K562 (cell line): ENCODE measurements at regions not wholly inside any gene's neighbourhood (a gene's known extent, or its start where the extent isn't known, plus 50 kb on each side); places are given as distances from the start of the nearest gene placed in this dataset.

Source experiments
- ATAC-seq: fragments of 200-7000 bp; cut with Tn5 transposase; 3 replicates; pipeline ENCODE4 v1.9.1; 2020; ENCODE audit warnings: moderate library complexity
- BruUV-seq: library from RNA; stranded (reverse); fragments of 400-500 nt; replicated peaks from 2 replicates; lab custom pipeline; 2021; lab: Mats Ljungman, UMichigan
- CTCF ChIA-PET: fragments of 300-600 bp; formaldehyde crosslinking; extraction: SDS; loops from one replicate; lab custom pipeline; 2021; ENCODE audit warnings: low intra/inter-chr PET ratio; lab: Yijun Ruan, JAX
- POLR2A ChIA-PET: fragments of 300-600, 350-650 bp; sonication (Branson Sonifier 250); formaldehyde crosslinking; extraction: SDS; loops from one replicate; lab custom pipeline; 2021; ENCODE audit warnings: antibody characterized with exemption, inconsistent platforms; lab: Yijun Ruan, JAX
- DNase-seq, 4 experiments: peaks; one replicate each; pipeline versions ENCODE4 v3.0.0 to v3.0.0-alpha.2; 2011 to 2018; ENCODE audit warnings: low spot score in 3 of 4, mixed read lengths in 3 of 4; ENCODE audit errors: extremely low read depth in 1 of 4
- FAIRE-seq: peaks from 2 replicates; lab custom pipeline; 2011; peaks lifted over from hg19 to GRCh38; lab: Jason Lieb, UNC
- H2AFZ ChIP-seq: 2 replicates; pipeline ENCODE4 v1.6.0; 2011; ENCODE audit warnings: low read depth, low read length, control low read depth, inconsistent platforms
- H3K27ac ChIP-seq: fragments of 200-600 bp; 3 replicates; pipeline ENCODE4 v1.8.0; 2011; ENCODE audit warnings: low read depth, mild to moderate bottlenecking, control low read depth, inconsistent platforms, low read length, moderate library complexity, mixed read lengths; ENCODE audit errors: extremely low read depth
- H3K27me3 ChIP-seq, 2 experiments: fragments of 300-600 bp in 1 of 2; 2 replicates in 1 of 2; 3 replicates in 1 of 2; pipeline versions ENCODE4 v1.6.0 to v1.8.0; 2011; ENCODE audit warnings: inconsistent platforms in 2 of 2, low read length in 2 of 2, mild to moderate bottlenecking in 1 of 2, mixed read lengths in 1 of 2, moderate library complexity in 1 of 2; ENCODE audit not compliant: control insufficient read depth in 2 of 2, insufficient read depth in 2 of 2
- H3K36me3 ChIP-seq: fragments of 300-600 bp; 3 replicates; pipeline ENCODE4 v1.8.0; 2011; ENCODE audit warnings: mild to moderate bottlenecking, low read length, inconsistent platforms; ENCODE audit not compliant: control insufficient read depth, insufficient read depth
- H3K4me1 ChIP-seq, 2 experiments: fragments of 200-600 bp in 1 of 2; replicated peaks in 1 of 2; 2 replicates in 1 of 2; 3 replicates in 1 of 2; pipeline versions ENCODE4 v1.5.1 to v1.8.0; 2011; ENCODE audit warnings: inconsistent platforms in 2 of 2, low read length in 2 of 2, mild to moderate bottlenecking in 1 of 2, mixed read lengths in 1 of 2, moderate library complexity in 1 of 2; ENCODE audit not compliant: control insufficient read depth in 2 of 2, insufficient read depth in 2 of 2
- H3K4me2 ChIP-seq: 2 replicates; pipeline ENCODE4 v1.6.1; 2011; ENCODE audit warnings: low read length, control low read depth, inconsistent platforms, mixed read lengths; ENCODE audit not compliant: insufficient read depth
- H3K4me3 ChIP-seq: fragments of 200-600 bp; sonication (generic), shearing (Covaris generic); 2 replicates; pipeline ENCODE4 v1.5.1; 2016; ENCODE audit warnings: control low read depth, inconsistent platforms
- H3K79me2 ChIP-seq: fragments of 200-600 bp; 3 replicates; pipeline ENCODE4 v1.8.0; 2011; ENCODE audit warnings: low read length, inconsistent platforms; ENCODE audit not compliant: control insufficient read depth, insufficient read depth
- H3K9ac ChIP-seq, 2 experiments: 2 replicates each; pipeline versions ENCODE4 v1.6.0 to v1.6.1; 2011; ENCODE audit warnings: low read depth in 2 of 2, low read length in 2 of 2, control low read depth in 1 of 2, inconsistent platforms in 1 of 2, mild to moderate bottlenecking in 1 of 2, mixed read lengths in 1 of 2; ENCODE audit not compliant: insufficient read depth in 1 of 2
- H3K9me1 ChIP-seq: one replicate; pipeline ENCODE4 v1.6.0; 2011; ENCODE audit warnings: inconsistent platforms, mild to moderate bottlenecking, low read length, moderate library complexity; ENCODE audit not compliant: control insufficient read depth, insufficient read depth
- H3K9me3 ChIP-seq: replicated peaks from 2 replicates; pipeline ENCODE4 v1.5.1; 2011; ENCODE audit warnings: low read depth, low read length, inconsistent platforms; ENCODE audit not compliant: control insufficient read depth, insufficient read depth
- H4K20me1 ChIP-seq: replicated peaks from 2 replicates; pipeline ENCODE4 v1.6.1; 2011; ENCODE audit warnings: low read length, inconsistent platforms, mixed read lengths; ENCODE audit not compliant: control insufficient read depth, insufficient read depth
- DMBX1 ChIP-seq: fragments of 250-450 bp; sonication (Bioruptor Pico); IDR thresholded peaks from 2 replicates; pipeline ENCODE4 v1.8.0; 2022; ENCODE audit warnings: inconsistent platforms, mild to moderate bottlenecking, moderate library complexity, borderline replicate concordance
- IFI16 ChIP-seq: fragments of 250-450 bp; sonication (Bioruptor Pico); IDR thresholded peaks from 2 replicates; pipeline ENCODE4 v2.1.2; 2022; ENCODE audit warnings: mild to moderate bottlenecking, inconsistent platforms
- MYNN ChIP-seq, 2 experiments: sonication (generic); formaldehyde crosslinking in 1 of 2; IDR thresholded peaks; 2 replicates each; pipeline versions ENCODE4 v1.5.0 to v1.6.1; 2016 to 2020; ENCODE audit warnings: antibody characterized with exemption in 1 of 2, missing genetic modification reagents in 1 of 2
- POLR2AphosphoS2 ChIP-seq: IDR thresholded peaks from 2 replicates; pipeline ENCODE4 v1.6.1; 2012; ENCODE audit warnings: low read length, improper control_type of control experiment
- WGBS: fragments of 100-300 bp; shearing (Covaris generic); methylation state at CpG from one replicate; pipeline ENCODE4 v1.1.6; 2016; ENCODE audit warnings: low coverage, mixed read lengths; ENCODE audit not compliant: insufficient coverage; ENCODE audit errors: missing lambda C conversion rate; 5-methylcytosine and 5-hydroxymethylcytosine counted together
- in situ Hi-C: fragments of 300-500 bp; cut with MboI; formaldehyde crosslinking; loops from 4 replicates; pipeline ENCODE4 v1.15.0; 2018; ENCODE audit warnings: inconsistent platforms, mixed read lengths
- intact Hi-C: fragments of 100-400 bp; cut with micrococcal nuclease; formaldehyde crosslinking; loops from 2 replicates; pipeline ENCODE4 v1.14.2; 2022
- TF ChIP-seq, protein P1 (sequence below), 2 experiments: fragments of 450-650 bp; formaldehyde crosslinking in 1 of 2; IDR thresholded peaks; 2 replicates each; pipeline versions ENCODE4 v1.4.0 to v1.6.1; 2014 to 2020; ENCODE audit warnings: mild to moderate bottlenecking in 2 of 2, borderline replicate concordance in 1 of 2, low read depth in 1 of 2

DNA sequence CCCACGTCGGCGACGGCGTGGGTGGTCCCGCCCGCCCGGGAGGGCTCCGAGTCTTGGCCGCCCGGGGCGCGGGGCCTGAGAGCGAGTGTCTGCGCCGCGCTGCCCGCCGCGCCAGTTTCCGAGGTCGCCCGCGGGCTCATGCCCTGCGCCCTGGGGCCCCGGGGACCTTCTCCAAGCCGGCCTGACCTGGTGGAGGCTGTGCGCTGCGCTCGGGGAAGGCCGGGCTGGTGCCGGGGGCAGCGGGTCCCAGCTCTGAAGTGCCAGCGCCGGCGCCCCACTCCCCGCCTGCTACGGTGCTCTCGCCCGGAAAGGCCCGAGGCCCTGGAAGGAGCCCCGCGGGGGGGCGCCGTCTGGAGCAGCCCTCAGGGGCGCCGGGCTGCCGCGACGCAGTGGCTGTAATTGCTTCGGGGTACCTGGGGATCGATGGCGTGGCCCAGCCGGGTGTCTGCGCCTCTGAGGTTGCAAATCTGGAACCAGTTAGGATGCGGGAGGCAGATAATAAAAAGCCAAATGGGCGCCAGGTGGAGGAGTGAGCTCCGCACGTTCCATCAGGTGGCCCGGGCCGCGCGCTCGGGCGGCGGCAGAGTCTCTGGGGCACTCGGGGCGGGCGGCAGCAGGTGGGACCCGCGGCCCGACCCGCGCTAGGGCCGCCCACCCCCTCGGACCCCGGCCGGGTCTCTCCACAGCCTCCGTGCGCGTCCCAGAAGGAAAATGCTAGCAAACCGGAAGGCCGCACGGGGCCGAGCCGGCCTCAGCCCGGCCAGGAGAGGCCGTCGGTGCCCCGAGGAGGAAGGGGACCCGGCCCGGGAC is 102.3 kb upstream of the DIO3 start:
- H3K4me2 ChIP-seq: no peak overlapping the region
- no peak overlapping the region for H3K9ac ChIP-seq
- no TSS peak for BruUV-seq
- in situ Hi-C loops: no loop called here
- H4K20me1 ChIP-seq: no peaks in the 10 kb centered on the region
- ChIA-PET POLR2A (no interaction called here), CTCF (no interaction called here)
- no peak for FAIRE-seq
- H3K27ac ChIP-seq: no peak overlapping the region
- H3K79me2 ChIP-seq: no peaks in the 10 kb centered on the region
- no peaks in the 10 kb centered on the region for H3K36me3 ChIP-seq
- no peak for ATAC-seq
- H3K9me1 ChIP-seq: no peaks in the 10 kb centered on the region
- WGBS: 26% methylated on average over 18 of the region's 92 CpGs
- no peak for DNase-seq
- intact Hi-C loops: no loop called here
- H3K27me3 ChIP-seq: peaks cover 6 to 43% of the 10 kb centered on the region in 2 experiments; a peak in 3 of 5 replicates
- TF ChIP-seq, protein P1, sequence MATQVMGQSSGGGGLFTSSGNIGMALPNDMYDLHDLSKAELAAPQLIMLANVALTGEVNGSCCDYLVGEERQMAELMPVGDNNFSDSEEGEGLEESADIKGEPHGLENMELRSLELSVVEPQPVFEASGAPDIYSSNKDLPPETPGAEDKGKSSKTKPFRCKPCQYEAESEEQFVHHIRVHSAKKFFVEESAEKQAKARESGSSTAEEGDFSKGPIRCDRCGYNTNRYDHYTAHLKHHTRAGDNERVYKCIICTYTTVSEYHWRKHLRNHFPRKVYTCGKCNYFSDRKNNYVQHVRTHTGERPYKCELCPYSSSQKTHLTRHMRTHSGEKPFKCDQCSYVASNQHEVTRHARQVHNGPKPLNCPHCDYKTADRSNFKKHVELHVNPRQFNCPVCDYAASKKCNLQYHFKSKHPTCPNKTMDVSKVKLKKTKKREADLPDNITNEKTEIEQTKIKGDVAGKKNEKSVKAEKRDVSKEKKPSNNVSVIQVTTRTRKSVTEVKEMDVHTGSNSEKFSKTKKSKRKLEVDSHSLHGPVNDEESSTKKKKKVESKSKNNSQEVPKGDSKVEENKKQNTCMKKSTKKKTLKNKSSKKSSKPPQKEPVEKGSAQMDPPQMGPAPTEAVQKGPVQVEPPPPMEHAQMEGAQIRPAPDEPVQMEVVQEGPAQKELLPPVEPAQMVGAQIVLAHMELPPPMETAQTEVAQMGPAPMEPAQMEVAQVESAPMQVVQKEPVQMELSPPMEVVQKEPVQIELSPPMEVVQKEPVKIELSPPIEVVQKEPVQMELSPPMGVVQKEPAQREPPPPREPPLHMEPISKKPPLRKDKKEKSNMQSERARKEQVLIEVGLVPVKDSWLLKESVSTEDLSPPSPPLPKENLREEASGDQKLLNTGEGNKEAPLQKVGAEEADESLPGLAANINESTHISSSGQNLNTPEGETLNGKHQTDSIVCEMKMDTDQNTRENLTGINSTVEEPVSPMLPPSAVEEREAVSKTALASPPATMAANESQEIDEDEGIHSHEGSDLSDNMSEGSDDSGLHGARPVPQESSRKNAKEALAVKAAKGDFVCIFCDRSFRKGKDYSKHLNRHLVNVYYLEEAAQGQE (IDR thresholded peaks at IDR 0.05; ENCODE audit: borderline replicate concordance): no peak
- TF ChIP-seq, protein P1 (CRISPR knock-in tag; IDR thresholded peaks at IDR 0.05; ENCODE audit: low read depth): no peak
- TF ChIP-seq DMBX1 (no peak), MYNN (IDR thresholded peaks at IDR 0.05) (no peak), MYNN (CRISPR knock-in tag; IDR thresholded peaks at IDR 0.05) (no peak), IFI16 (CRISPR knock-in tag) (no peak), POLR2AphosphoS2 (no peak)
- H2AFZ ChIP-seq: no peak overlapping the region
- H3K4me3 ChIP-seq: no peak overlapping the region
- no peaks in the 10 kb centered on the region for H3K9me3 ChIP-seq
- peaks cover 0 to 9% of the 10 kb centered on the region in 2 experiments; a peak in 3 of 5 replicates for H3K4me1 ChIP-seq
